Colonic mucosa (tissue), 4 donors: ENCODE measurements at regions not wholly inside any gene's neighbourhood (a gene's known extent, or its start where the extent isn't known, plus 50 kb on each side); places are given as distances from the start of the nearest gene placed in this dataset.

Experiments
- DNase-seq: peaks from one replicate; pipeline ENCODE4 v3.0.0-alpha.2; 2020
- H3K27ac ChIP-seq: fragments of 200-600 bp; one replicate; pipeline ENCODE4 v1.8.0; 2021
- H3K27me3 ChIP-seq: fragments of 200-600 bp; one replicate; pipeline ENCODE4 v1.8.0; 2021
- H3K36me3 ChIP-seq: fragments of 200-600 bp; one replicate; pipeline ENCODE4 v1.8.0; 2021
- H3K4me1 ChIP-seq: fragments of 200-600 bp; one replicate; pipeline ENCODE4 v1.8.0; 2021; ENCODE audit warnings: mild to moderate bottlenecking
- H3K4me3 ChIP-seq: fragments of 200-600 bp; one replicate; pipeline ENCODE4 v1.8.0; 2021
- H3K9ac ChIP-seq, 2 donors: one replicate each; pipeline ENCODE4 v1.7.0; 2013; ENCODE audit warnings: control low read depth in 2 of 2, low read depth in 2 of 2, low read length in 2 of 2
- H3K9me3 ChIP-seq: fragments of 200-600 bp; one replicate; pipeline ENCODE4 v1.8.0; 2021
- intact Hi-C: fragments of 100-400 bp; cut with DNase I; formaldehyde crosslinking; loops from one replicate; pipeline ENCODE4 v1.14.1; 2022
- TF ChIP-seq, protein P1 (sequence below): fragments of 200-600 bp; IDR thresholded peaks from one replicate; pipeline ENCODE4 v1.8.0; 2022; ENCODE audit warnings: antibody characterized with exemption, mild to moderate bottlenecking
- donor health status: healthy.
- donor health status: DM: no; HTN: no; CAD: no.
- donor health status: DM: no; HTN: no; CAD: no.

DNA sequence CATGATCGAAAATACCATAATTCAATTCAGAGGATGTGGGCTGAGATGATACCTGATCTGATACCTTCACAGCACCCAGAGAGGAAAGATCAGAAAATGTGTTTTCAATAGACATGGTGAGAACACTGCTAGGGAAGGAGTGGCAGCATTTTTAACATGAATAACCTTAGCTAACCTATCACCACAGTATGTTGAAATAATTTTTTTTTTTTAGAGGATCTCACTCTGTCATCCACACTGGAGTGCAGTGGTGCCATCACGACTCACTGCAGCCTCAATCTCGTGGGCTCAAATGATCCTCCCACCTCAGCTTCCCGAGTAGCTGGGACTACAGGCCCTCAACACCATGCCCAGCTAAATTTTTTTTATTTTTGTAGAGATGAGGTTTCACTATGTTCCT is 90.5 kb upstream of the RAPGEF2 start:
- no peaks in the 10 kb centered on the region for H3K36me3 ChIP-seq
- H3K27ac ChIP-seq = no peak overlapping the region
- intact Hi-C loops = no loop called here
- TF ChIP-seq, protein P1, sequence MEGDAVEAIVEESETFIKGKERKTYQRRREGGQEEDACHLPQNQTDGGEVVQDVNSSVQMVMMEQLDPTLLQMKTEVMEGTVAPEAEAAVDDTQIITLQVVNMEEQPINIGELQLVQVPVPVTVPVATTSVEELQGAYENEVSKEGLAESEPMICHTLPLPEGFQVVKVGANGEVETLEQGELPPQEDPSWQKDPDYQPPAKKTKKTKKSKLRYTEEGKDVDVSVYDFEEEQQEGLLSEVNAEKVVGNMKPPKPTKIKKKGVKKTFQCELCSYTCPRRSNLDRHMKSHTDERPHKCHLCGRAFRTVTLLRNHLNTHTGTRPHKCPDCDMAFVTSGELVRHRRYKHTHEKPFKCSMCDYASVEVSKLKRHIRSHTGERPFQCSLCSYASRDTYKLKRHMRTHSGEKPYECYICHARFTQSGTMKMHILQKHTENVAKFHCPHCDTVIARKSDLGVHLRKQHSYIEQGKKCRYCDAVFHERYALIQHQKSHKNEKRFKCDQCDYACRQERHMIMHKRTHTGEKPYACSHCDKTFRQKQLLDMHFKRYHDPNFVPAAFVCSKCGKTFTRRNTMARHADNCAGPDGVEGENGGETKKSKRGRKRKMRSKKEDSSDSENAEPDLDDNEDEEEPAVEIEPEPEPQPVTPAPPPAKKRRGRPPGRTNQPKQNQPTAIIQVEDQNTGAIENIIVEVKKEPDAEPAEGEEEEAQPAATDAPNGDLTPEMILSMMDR = no peak
- H3K4me3 ChIP-seq = no peak overlapping the region
- no peak overlapping the region for H3K9ac ChIP-seq
- H3K4me1 ChIP-seq = no peaks in the 10 kb centered on the region
- DNase-seq = no peak
- no peaks in the 10 kb centered on the region for H3K27me3 ChIP-seq
- no peaks in the 10 kb centered on the region for H3K9me3 ChIP-seq

- H3K9ac ChIP-seq = no peak overlapping the region
- DNase-seq = no peak
- TF ChIP-seq, protein P1 = no peak
- H3K27ac ChIP-seq = no peak overlapping the region
- no peaks in the 10 kb centered on the region for H3K4me1 ChIP-seq
- H3K36me3 ChIP-seq = no peaks in the 10 kb centered on the region
- no peaks in the 10 kb centered on the region for H3K9me3 ChIP-seq
- intact Hi-C loops = no loop called here
- no peaks in the 10 kb centered on the region for H3K27me3 ChIP-seq
- H3K4me3 ChIP-seq = no peak overlapping the region
Measured at GRCh38 chr4:159013692-159014091, 89.2 kb upstream of the RAPGEF2 start.

GRCh38 chr4:159014859-159015258 is 88.0 kb upstream of the RAPGEF2 start:
- intact Hi-C loops = no loop called here
- H3K9ac ChIP-seq = no peak overlapping the region

GRCh38 chr4:159015841-159016240 is 87.0 kb upstream of the RAPGEF2 start:
- Histone ChIP-seq H3K9ac (no peak overlapping the region), H3K4me3 (no peak overlapping the region), H3K27me3 (no peaks in the 10 kb centered on the region), H3K27ac (no peak overlapping the region), H3K4me1 (no peaks in the 10 kb centered on the region), H3K36me3 (no peaks in the 10 kb centered on the region), H3K9me3 (no peaks in the 10 kb centered on the region)
- TF ChIP-seq, protein P1 = no peak
- DNase-seq = no peak
- intact Hi-C loops = no loop called here

More at GRCh38 chr4:159014859-159015258, 88.0 kb upstream of the RAPGEF2 start:
- no peaks in the 10 kb centered on the region for H3K36me3 ChIP-seq
- H3K4me1 ChIP-seq = no peaks in the 10 kb centered on the region
- TF ChIP-seq, protein P1 = no peak
- no peaks in the 10 kb centered on the region for H3K9me3 ChIP-seq
- no peak for DNase-seq
- no peaks in the 10 kb centered on the region for H3K27me3 ChIP-seq
- H3K4me3 ChIP-seq = no peak overlapping the region
- H3K27ac ChIP-seq = no peak overlapping the region

- H3K27ac ChIP-seq = no peak overlapping the region
- TF ChIP-seq, protein P1 = no peak
- H3K27me3 ChIP-seq = no peaks in the 10 kb centered on the region
- no peak for DNase-seq
- H3K4me1 ChIP-seq = no peaks in the 10 kb centered on the region
- no peak overlapping the region for H3K9ac ChIP-seq
- intact Hi-C loops = no loop called here
- no peak overlapping the region for H3K4me3 ChIP-seq
- no peaks in the 10 kb centered on the region for H3K36me3 ChIP-seq
- H3K9me3 ChIP-seq = no peaks in the 10 kb centered on the region
Measured at GRCh38 chr4:159016593-159017024, 86.3 kb upstream of the RAPGEF2 start.
